Mucosa of descending colon (tissue), 3 donors: ENCODE measurements at regions not wholly inside any gene's neighbourhood (a gene's known extent, or its start where the extent isn't known, plus 50 kb on each side); places are given as distances from the start of the nearest gene placed in this dataset.
A peak's percentile ranks its signal among the peaks of the same experiment; 100 is the strongest.
"Not testable (repeated sequence)": the region's sequence is repeated elsewhere in the genome, so short reads cannot be mapped to it uniquely, and the experiment has no call there.

Experiments used
- ATAC-seq: fragments of 200-7000 bp; cut with Tn5 transposase; one replicate; pipeline ENCODE4 v1.9.1; 2020; ENCODE audit warnings: mild to moderate bottlenecking, moderate library complexity
- DNase-seq, 3 donors: peaks; one replicate each; pipeline ENCODE4 v3.0.0-alpha.2; 2020
- H3K36me3 ChIP-seq: fragments of 200-600 bp; one replicate; pipeline ENCODE4 v1.8.0; 2021; ENCODE audit warnings: low read depth, mild to moderate bottlenecking
- H3K4me1 ChIP-seq: fragments of 200-600 bp; one replicate; pipeline ENCODE4 v1.8.0; 2021; ENCODE audit warnings: low read depth, mild to moderate bottlenecking
- H3K4me3 ChIP-seq: fragments of 200-600 bp; one replicate; pipeline ENCODE4 v1.8.0; 2021; ENCODE audit warnings: mild to moderate bottlenecking
- H3K9me3 ChIP-seq: fragments of 200-600 bp; one replicate; pipeline ENCODE4 v1.8.0; 2021; ENCODE audit warnings: mild to moderate bottlenecking
- CTCF ChIP-seq: fragments of 200-600 bp; IDR thresholded peaks from one replicate; pipeline ENCODE4 v1.8.0; 2022; ENCODE audit warnings: antibody characterized with exemption, mild to moderate bottlenecking
- intact Hi-C, 2 donors: fragments of 100-400 bp; cut with DNase I in 1 of 2; cut with micrococcal nuclease in 1 of 2; formaldehyde crosslinking; loops; one replicate each; pipeline versions ENCODE4 v1.11.0 to v1.11.1; 2022; cut with DNase I, micrococcal nuclease
- donor health status: DM: no; HTN: no; CAD: no; lungs with moderate emphysema.
- donor health status: DM: no; HTN: no; CAD: no.
- donor health status: DM: no; HTN: yes; CAD: no.

- no peaks in the 10 kb centered on the region for H3K36me3 ChIP-seq
- no peak for TF ChIP-seq CTCF
- no peaks in the 10 kb centered on the region for H3K9me3 ChIP-seq
- no peaks in the 10 kb centered on the region for H3K4me1 ChIP-seq
- intact Hi-C loops: no loop called here
- ATAC-seq (peak; percentile 79), DNase-seq (no peak)
- no peak overlapping the region for H3K4me3 ChIP-seq
Measured at GRCh38 chr7:121697731-121698316, 175.1 kb upstream of the PTPRZ1 start.

DNA sequence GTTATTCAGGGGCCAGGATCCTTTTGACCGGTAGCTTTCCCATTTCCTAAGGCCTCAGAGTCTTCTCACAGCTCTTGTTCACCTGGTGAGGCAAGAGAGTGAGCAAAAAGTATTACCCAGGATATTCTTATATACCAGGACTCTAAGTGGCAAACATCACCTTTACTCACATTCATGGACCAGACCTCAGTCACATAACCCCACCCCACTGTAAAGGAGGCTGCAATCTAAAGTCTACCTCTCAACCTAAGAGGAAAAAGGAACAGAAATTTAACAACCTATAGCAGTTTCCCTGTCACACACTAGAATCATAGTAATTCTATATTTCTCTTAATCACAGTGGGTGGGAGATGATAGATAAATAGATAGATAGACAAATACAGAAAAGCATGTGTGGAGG, 176.0 kb upstream of the PTPRZ1 start:
- DNase-seq: peak in 1 of 3 donors; percentile 22
- peak; percentile 87 for ATAC-seq
- no peak for TF ChIP-seq CTCF
- Histone ChIP-seq H3K4me1 (no peaks in the 10 kb centered on the region), H3K36me3 (no peaks in the 10 kb centered on the region), H3K9me3 (no peaks in the 10 kb centered on the region), H3K4me3 (no peak overlapping the region)
- intact Hi-C loops: no loop called here

- Histone ChIP-seq H3K36me3 (no peaks in the 10 kb centered on the region), H3K4me1 (no peaks in the 10 kb centered on the region), H3K4me3 (no peak overlapping the region), H3K9me3 (no peaks in the 10 kb centered on the region)
- TF ChIP-seq CTCF: no peak
- DNase-seq (no peak), ATAC-seq (no peak)
- intact Hi-C loops: no loop called here
Measured at GRCh38 chr7:121689749-121690148, 183.2 kb upstream of the PTPRZ1 start.

DNA sequence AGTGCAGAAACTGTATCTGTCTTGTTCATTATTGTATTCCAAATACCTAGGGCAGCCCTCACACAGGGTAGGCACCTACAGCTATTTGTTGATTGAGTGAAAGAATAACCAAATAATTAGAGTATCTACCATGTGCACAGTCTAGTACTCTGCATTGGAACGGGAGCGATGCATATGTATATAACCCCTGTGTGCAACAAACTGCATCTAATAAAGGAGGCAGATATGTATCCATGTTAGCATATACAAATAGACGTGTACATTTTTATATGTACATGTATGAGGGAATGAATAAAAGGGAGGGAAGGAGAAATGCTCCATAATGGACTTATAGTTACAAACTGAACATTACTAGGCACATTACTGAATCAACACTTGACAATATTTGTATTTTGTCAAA, 191.3 kb upstream of the PTPRZ1 start:
- ATAC-seq (no peak), DNase-seq (no peak)
- Histone ChIP-seq H3K4me3 (no peak overlapping the region), H3K9me3 (no peaks in the 10 kb centered on the region), H3K4me1 (no peaks in the 10 kb centered on the region), H3K36me3 (no peaks in the 10 kb centered on the region)
- intact Hi-C loops: no loop called here
- TF ChIP-seq CTCF: no peak

GRCh38 chr7:121676168-121676567, 196.8 kb upstream of the PTPRZ1 start:
- H3K36me3 ChIP-seq: no peaks in the 10 kb centered on the region
- no peak for TF ChIP-seq CTCF
- no peak for DNase-seq
- H3K4me3 ChIP-seq: no peak overlapping the region
- no peaks in the 10 kb centered on the region for H3K4me1 ChIP-seq
- intact Hi-C loops: no loop called here
- no peak for ATAC-seq
- no peaks in the 10 kb centered on the region for H3K9me3 ChIP-seq

- H3K4me1 ChIP-seq, H3K4me3 ChIP-seq, H3K9me3 ChIP-seq, H3K36me3 ChIP-seq, intact Hi-C loops, DNase-seq: not testable (repeated sequence)
- peak; percentile 55 for ATAC-seq
Measured at GRCh38 chr7:121674455-121674854, 198.5 kb upstream of the PTPRZ1 start.
